Suppressor macrophage treated with lipopolysaccharide for 4 hours (primary cell): ENCODE measurements at regions not wholly inside any gene's neighbourhood (a gene's known extent, or its start where the extent isn't known, plus 50 kb on each side); places are given as distances from the start of the nearest gene placed in this dataset.
"Not testable (repeated sequence)": the region's sequence is repeated elsewhere in the genome, so short reads cannot be mapped to it uniquely, and the experiment has no call there.

ENCODE experiments used
- DNase-seq: peaks from one replicate; pipeline ENCODE4 v3.0.0-alpha.2; 2020

DNA sequence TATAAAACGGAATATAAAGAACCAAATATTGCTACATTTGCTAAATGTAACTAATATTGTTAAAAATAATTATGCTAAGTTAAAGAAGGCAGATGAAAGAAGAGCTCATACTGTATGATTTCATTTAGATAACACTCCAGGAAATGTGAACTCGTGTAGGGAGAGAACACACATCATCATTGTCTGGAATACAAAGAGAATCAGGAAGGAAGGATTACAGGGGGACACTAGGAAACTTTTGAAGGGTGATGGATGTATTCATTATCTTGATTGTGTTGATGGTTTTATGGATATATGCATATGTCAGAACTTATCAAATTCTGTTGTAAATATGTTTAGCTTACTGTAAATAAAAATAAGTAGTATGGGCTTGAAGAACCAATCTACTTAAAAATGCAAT is 104.1 kb upstream of the TRIB2 start:
- no peak for DNase-seq

- no peak for DNase-seq
Measured at GRCh38 chr2:12613137-12613835, 103.5 kb upstream of the TRIB2 start.

GRCh38 chr2:12615509-12615908 is 101.2 kb upstream of the TRIB2 start:
- no peak for DNase-seq

DNA sequence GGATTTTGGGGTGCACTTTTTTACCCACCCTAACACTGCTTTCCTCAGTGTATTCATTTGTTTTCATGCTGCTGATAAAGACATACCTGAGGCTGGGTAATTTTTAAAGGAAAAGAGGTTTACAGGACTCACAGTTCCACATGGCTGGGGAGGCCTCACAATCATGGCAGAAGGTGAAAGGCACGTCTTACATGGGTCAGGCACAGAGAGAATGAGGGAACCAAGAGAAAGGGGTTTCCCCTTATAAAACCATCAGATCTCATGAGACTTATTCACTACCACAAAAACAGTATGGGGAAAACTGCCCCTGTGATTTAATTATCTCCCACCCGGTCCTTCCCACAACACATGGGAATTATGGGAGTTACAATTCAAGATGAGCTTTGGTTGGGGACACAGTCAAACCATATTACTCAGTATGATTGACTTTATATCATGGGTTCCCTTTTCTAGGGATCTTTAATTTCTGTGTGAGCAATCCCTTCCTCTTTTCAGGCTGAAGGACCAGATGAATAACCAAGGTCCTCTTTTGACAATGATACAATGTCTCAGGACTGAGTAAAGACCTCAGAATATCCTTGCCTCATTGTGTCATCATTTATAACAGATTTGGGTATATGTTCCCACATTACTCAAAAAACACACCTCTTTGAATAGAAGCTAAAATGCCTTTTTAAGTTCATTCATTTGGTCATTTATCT is 100.1 kb upstream of the TRIB2 start:
- peak; percentile 91 for DNase-seq

DNA sequence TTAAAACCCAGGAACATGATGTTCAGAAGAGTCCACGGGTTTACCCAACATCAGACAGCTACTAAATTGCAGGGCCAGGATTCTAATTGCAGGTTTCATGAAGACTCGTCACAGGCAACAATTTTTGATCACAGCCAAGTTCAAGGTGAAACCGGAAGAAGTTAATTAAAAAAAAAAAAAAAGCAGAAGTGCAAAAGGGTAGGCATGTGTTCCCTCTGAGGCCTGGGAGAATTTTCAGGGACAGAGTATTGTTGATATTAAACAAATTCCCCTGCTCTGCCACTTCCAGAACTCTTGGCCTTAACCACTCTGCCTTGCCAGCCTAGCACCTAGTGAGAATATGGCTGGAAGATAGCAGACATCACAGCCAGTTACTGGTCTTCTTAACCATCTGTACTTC is 99.4 kb upstream of the TRIB2 start:
- DNase-seq = peak; percentile 41

- no peak for DNase-seq
Measured at GRCh38 chr2:12617853-12618252, 98.9 kb upstream of the TRIB2 start.

GRCh38 chr2:12618576-12618975 is 98.2 kb upstream of the TRIB2 start:
- DNase-seq = no peak

DNA sequence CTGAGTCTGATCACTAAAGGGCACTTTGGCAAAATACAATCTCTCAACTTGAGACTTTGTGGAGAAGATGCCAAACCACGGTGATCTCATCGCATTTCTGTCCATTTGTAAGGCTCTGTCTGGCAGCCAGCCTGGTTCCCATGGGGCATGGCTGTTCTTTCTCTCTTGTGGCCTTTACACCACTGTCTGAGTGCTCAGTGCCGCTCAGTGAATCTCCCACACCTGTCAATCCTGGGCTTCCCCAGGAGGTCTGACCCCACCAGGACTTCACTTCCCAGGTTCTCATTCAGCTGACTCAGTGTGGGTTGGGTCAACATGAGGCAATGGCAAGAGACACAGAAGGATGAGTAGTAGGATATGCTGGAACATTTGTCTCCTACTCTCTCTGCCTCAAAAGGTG is 96.8 kb upstream of the TRIB2 start:
- peak; percentile 22 for DNase-seq

DNA sequence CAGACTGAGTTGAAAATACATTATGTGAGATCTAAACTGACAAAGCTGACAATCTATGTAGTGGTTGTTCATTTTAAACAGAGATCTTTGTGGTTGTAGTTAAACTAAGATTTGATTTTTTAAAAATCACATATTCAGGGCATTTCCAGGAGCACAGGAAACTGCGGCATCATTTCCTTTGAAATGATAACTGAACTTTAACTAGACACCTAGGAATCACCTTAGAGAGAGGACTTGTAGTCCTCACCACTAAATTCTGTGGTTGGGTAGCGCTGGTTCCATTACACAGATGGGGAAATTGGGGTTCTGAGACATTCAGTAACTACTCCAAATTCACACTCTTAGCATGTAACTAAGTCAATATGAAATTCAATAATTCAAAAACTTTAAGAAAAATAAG is 96.0 kb upstream of the TRIB2 start:
- no peak for DNase-seq

DNA sequence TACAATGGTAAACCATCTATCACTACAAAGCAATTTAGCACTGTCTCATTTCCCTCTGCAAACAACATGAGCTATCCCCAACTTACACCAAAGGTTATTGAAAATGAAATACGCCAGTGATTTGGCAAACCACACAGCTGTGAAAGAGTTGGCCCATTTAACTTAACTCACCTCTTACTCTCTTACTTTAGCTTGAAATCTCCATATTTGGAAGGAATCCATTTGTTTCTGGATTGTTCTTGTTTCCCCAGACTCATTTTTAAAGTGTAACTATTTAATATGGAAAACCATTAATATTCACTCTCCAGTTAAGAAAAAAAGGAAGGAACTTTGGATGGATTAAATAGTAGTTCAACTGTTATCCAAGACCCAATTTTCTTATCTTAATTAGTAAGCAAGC is 93.7 kb upstream of the TRIB2 start:
- DNase-seq = no peak

GRCh38 chr2:12624384-12624783 is 92.4 kb upstream of the TRIB2 start:
- no peak for DNase-seq

DNA sequence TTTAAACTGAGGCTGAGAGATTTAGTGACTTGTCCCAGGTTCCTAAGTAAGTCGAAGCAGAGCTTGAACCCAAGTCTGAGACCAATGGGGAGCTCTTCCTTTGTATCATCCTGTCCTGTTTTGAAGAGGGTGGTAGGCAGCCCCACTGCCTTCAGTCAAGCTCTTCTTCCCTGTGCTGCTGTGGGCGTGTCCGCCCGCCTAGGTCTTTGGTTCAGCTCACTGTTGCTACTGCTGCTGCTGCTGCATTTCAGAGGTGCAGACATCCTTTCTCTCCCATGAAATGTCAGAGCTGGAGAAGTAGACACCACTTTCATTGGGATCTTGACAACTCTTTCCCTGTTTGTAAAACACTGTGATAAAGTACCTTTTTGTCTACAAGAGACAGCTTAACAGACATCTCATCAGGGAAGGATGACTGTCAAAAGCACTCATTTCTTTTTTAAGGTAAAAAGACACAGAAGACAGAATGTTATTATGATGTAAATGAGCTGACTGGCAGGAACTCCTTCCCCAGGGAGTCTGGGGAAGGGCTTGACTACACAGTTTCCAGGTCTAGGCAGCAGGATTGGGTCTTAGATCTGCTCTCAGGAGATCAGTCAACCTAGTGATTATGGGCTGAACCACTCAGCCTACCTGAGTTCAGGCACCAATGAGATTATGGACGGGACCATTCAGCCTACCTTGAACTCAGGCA is 91.7 kb upstream of the TRIB2 start:
- no peak for DNase-seq

DNA sequence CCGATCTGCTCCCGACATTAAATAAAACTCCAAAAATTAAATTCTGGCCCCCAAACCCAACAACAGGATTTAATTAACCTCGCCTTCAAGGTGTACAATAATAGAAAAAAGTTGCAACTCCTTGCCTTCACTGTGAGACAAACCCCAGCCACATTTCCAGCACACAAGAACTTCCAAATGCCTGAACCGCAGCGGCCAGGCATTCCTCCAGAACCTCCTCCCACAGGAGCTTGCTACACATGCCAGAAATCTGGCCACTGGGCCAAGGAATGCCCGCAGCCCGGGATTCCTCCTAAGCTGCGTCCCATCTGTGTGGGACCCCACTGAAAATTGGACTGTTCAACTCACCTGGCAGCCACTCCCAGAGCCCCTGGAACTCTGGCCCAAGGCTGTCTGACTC is 88.2 kb upstream of the TRIB2 start:
- DNase-seq = not testable (repeated sequence)

DNA sequence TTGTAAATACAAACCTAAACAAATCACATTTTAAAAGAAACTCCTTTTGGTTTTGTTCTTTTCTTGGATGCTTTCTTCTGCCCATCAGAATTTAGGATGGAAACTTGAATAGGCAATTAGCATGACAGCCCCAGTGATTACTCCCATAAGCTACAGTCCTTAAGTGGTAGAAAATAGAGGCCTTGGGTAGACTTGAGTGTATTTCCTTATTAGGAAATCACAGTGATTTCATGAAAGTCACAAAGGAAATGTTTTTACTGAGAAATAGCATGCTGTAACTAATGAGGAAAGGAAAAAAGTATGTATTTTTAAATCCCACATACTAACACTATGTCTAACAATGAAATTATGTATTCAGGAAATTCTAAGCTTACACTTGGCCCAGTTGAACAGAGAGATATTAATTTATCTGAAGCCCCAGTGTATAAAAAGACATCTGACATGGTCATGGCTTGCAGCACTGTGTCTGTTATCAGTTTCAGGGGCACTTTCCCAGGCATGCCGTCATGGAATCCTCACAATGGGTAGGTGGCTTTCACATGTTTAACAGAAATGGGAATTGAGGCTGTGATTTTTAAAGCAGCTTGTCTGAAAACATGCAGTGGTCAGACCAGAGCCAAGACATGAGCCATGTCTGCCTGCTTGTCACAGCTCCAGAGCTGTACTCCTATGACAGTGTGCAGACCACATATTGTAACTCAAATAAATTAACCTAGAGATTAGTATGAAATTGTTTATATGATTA is 79.7 kb upstream of the TRIB2 start:
- DNase-seq = no peak

- no peak for DNase-seq
Measured at GRCh38 chr2:12637754-12638153, 79.0 kb upstream of the TRIB2 start.

DNA sequence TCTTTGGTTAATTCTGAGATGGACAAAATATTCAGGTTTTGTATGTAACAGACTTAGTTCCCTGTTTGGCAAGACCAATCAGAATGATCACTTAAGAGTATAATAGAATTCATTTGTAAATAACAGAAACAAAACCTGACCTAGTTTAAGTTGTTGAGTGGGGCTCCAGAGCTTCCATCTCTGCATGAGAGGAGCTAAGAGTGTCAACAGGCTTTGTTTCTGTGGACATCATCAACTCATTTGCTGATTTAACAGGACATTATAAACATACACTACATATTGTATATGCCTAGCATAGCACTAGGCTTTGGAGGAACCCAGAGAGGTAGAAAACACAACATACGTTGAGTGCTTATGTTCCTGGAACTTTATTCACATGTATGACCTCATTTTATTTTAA is 75.3 kb upstream of the TRIB2 start:
- DNase-seq = no peak

- DNase-seq = no peak
Measured at GRCh38 chr2:12642332-12642731, 74.4 kb upstream of the TRIB2 start.

DNA sequence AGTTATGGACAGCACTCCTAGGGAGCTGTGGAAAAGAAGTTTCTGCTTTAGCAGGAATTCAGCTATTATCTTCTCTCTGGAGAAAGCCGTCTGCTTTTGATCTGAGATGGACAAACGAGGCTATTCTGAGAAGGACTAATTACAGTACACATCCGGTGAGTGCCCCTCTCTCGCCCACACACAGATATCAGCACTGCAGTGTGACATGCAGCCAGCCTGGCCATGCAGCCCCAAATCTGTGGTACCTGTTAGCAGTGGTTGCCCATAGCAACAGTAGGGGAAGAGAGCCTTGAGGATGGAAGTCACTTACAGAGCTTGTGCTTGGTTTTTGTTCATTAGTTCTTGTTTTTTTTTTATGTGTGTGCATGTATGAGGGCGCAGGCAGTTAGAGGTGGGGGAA is 73.9 kb upstream of the TRIB2 start:
- DNase-seq = no peak

GRCh38 chr2:12649602-12650400 is 66.9 kb upstream of the TRIB2 start:
- no peak for DNase-seq

- DNase-seq = no peak
Measured at GRCh38 chr2:12651641-12652040, 65.1 kb upstream of the TRIB2 start.

DNA sequence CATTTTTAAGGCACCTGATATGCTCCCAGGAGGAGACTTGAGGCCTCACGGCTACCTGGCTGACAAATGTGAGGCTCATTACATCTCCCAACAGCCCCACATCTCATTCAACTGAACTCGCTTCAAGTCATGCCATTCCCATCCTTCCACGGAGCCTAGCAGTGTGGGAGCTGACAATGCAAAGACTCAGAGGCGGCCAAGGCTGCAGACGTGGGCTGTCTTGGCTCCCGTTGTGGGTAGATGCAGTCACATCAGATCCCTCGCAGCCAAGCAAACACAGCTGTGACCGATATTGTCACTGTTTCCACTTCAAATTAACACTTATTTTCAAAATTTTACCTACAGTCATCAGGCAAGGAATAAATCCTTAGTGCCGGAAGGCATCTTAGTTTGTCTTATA is 64.0 kb upstream of the TRIB2 start:
- no peak for DNase-seq

DNA sequence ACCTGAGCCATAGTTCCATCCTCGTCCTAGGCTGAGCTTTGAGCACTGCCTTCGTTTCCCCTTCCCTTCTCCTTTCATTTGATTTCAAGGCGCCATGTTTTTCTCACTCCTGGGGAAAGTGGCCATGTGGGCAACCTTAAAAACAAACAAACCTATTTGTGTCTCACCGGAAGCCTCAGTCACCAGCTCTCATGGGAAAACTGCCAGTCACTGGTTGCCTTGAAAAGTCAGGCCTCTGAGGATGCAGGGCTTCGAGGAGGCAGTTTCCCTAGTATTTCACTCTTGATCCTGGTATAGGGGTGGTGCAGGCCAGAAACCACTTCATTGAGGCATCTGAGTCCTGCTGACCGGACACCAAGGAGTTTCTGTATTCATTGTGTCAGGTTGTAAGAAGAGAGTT is 59.2 kb upstream of the TRIB2 start:
- DNase-seq = no peak
